Gastrocnemius medialis (tissue), 4 donors: ENCODE measurements at regions not wholly inside any gene's neighbourhood (a gene's known extent, or its start where the extent isn't known, plus 50 kb on each side); places are given as distances from the start of the nearest gene placed in this dataset.

Experiments
- POLR2A ChIP-seq, 2 donors: fragments of 450-650 bp; IDR thresholded peaks; one replicate each; pipeline ENCODE4 v1.6.1; 2017; ENCODE audit warnings: antibody characterized with exemption in 2 of 2, mild to moderate bottlenecking in 2 of 2, moderate library complexity in 2 of 2
- TF ChIP-seq, protein P1 (sequence below), 5 experiments: fragments of 450-650 bp in 3 of 5; fragments of 200-600 bp in 2 of 5; sonication (generic) in 2 of 5; IDR thresholded peaks in 4 of 5; conservative IDR thresholded peaks in 1 of 5; 1 replicate in 4 of 5; 2 replicates in 1 of 5; pipeline ENCODE4 v1.5.1; 2016 to 2019; ENCODE audit warnings: antibody characterized with exemption in 5 of 5, mild to moderate bottlenecking in 3 of 5, moderate library complexity in 3 of 5

GRCh38 chr13:105328212-105328611 is 1207.2 kb downstream of the EFNB2 start:
- TF ChIP-seq, protein P1, sequence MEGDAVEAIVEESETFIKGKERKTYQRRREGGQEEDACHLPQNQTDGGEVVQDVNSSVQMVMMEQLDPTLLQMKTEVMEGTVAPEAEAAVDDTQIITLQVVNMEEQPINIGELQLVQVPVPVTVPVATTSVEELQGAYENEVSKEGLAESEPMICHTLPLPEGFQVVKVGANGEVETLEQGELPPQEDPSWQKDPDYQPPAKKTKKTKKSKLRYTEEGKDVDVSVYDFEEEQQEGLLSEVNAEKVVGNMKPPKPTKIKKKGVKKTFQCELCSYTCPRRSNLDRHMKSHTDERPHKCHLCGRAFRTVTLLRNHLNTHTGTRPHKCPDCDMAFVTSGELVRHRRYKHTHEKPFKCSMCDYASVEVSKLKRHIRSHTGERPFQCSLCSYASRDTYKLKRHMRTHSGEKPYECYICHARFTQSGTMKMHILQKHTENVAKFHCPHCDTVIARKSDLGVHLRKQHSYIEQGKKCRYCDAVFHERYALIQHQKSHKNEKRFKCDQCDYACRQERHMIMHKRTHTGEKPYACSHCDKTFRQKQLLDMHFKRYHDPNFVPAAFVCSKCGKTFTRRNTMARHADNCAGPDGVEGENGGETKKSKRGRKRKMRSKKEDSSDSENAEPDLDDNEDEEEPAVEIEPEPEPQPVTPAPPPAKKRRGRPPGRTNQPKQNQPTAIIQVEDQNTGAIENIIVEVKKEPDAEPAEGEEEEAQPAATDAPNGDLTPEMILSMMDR (IDR thresholded peaks at IDR 0.05 in 4 of 5, conservative IDR thresholded peaks at IDR 0.05 in 1 of 5) = no peak
- TF ChIP-seq POLR2A (IDR thresholded peaks at IDR 0.05) = no peak
